Raji (cell line): ENCODE measurements at regions not wholly inside any gene's neighbourhood (a gene's known extent, or its start where the extent isn't known, plus 50 kb on each side); places are given as distances from the start of the nearest gene placed in this dataset.

Experiments used
- POLR2A ChIP-seq: IDR thresholded peaks from 2 replicates; pipeline ENCODE4 v1.6.1; 2011; ENCODE audit warnings: low read depth, low read length, control low read depth; ENCODE audit not compliant: insufficient read depth

- no peak for TF ChIP-seq POLR2A
These were observed 1089.3 kb downstream of the EFNB2 start for GRCh38 chr13:105446197-105446596.

- TF ChIP-seq POLR2A, result no peak
These were observed 1089.7 kb downstream of the EFNB2 start for GRCh38 chr13:105445796-105446195.

DNA sequence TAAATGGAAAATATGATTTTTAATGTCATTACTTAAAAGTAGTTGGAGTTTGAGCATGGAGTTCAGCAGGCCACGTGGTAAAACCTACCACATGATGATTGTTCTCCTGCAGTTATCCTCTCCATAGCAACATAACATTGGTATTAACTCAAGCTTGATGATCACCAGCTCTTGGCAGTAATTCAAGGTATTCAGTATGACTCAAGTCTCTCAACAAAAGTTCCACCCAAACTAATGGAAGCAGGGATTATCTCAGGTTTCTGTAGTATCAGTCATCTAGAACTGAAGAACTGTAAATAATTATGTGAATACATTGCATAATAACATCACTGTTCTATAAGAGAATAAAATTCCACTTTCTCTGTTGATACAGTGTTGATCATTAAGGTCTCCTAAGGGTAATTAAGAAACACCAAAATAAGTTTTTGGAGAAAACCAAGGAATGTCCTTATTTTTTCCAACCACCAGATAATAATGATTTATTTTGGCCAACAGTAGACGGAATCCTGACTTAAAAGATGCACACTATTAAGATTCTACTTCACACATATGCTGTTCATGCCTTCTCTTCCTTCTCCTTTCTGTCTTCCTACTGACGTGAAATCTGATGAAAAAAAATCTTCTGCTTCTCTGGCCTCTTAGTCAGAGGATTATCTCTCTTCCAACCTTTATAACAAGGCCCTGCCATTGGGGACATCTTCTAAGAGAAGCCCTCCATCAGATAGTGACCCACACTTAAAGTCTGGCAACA is 1092.3 kb downstream of the EFNB2 start:
- TF ChIP-seq POLR2A, result no peak

DNA sequence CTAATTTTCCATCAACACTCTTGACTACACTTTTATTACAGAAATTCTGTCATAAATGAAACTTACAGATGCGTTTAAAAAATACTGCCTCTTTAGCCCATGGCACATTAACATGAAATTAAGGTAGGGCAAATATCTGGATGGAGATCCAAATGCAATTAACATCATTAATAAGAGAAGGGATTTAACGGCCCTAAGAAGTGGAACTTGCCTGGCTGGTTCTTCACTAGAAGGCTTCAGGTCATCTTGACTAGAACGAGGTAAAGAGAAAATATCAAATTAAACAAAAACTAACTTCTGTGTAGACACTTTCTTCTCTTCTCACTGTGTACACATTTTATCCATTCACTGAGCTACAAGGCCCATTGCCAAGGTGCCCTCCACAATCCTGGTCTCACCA is 1093.4 kb downstream of the EFNB2 start:
- no peak for TF ChIP-seq POLR2A

- no peak for TF ChIP-seq POLR2A
These were observed 1094.3 kb downstream of the EFNB2 start for GRCh38 chr13:105441051-105441750.

DNA sequence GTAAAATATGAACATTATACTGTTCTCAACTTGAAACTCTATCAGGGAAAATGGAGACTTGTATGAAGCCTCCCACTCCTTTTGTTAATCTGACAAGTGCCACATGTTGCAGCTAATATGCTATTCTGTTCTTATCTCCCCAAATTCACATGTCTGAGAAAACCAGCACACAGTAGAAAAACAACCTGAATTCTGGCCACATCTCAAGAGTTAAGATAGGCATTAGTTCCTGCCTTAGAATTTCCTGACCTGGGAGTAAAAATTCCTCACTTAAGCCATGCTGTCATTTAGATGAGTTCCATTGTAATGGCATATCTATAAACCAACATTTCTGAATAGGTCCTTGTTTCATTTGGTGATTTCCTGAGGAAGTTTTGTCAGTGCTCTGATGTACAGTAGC is 1098.5 kb downstream of the EFNB2 start:
- TF ChIP-seq POLR2A, result no peak

DNA sequence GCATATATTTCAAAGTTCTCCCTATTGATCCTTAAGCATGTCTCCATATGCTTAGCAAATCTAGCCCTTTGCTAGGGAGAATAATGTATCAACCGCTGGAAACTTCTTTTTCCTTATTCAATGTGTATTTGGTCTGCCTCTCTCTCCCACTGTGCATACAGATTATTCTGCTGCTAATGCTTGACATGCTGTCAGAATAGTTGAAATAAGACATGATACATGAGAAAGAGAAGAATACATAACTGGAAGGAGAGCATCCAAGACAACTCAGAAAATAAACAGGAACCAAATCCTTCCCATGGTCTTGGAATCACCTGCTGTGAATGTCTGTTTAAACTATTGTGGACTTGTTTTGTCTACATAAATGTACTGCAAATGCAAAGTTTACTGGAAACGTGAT is 1103.0 kb downstream of the EFNB2 start:
- TF ChIP-seq POLR2A, result no peak

GRCh38 chr13:105428811-105429210 is 1106.7 kb downstream of the EFNB2 start:
- TF ChIP-seq POLR2A, result no peak

- TF ChIP-seq POLR2A, result no peak
These were observed 1109.0 kb downstream of the EFNB2 start for GRCh38 chr13:105426441-105426840.

GRCh38 chr13:105414639-105415038 is 1120.8 kb downstream of the EFNB2 start:
- TF ChIP-seq POLR2A, result no peak

GRCh38 chr13:105412171-105412570 is 1123.3 kb downstream of the EFNB2 start:
- no peak for TF ChIP-seq POLR2A

DNA sequence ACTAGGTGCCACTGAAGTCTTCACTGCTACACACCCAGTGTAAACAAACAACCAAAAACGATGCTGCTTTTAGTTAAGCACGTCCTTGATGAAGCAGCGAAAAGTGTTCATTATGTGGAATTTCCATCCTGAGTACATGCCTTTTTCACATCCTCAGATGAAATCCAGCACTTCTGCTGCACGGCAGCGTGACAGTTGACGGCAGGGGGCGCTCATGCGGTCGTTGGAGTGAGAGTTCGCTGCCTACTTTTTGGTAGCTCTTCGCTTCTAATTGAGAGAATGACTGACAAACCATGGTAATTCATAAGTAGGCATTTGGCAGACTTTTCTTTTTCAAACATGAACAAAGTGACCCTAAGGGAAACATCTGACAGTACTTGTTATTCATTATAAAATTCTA is 1124.9 kb downstream of the EFNB2 start:
- no peak for TF ChIP-seq POLR2A

DNA sequence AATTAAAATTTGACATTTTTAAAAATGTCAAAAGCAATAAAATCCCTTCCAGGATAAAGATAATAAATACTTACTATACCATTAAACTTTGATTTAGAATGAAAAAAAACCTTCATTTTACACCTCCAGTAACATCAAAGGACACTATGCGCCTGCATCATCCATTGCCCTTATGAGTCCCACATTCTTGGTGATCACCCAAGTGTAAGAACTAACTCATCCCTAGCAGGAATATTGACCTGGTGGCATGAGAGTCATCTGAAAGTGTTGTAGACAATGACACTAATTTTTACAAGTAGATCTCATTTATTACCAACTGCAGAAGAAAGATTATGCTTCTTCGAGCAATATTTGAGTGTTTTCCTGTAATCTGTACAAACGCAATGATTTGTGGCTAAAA is 1128.9 kb downstream of the EFNB2 start:
- TF ChIP-seq POLR2A, result no peak

DNA sequence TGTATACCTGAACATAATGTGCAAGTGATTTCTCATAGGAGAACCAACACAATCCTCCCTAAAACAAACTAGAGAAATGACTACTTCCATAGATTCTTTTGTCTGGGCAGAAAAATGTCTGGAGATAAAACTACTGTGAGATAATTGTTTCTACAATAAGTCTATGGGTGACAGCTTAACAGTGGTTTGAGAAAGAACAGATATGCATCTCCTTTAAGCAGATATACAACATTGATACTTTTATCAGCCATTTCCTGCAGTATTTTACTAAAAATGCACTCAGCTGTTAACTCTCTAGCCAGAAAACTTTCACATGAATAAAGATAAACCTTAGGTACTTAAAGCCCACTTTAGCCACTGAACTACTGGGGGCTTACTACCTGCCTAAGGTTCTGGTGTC is 1132.4 kb downstream of the EFNB2 start:
- TF ChIP-seq POLR2A, result no peak

GRCh38 chr13:105395041-105395440 is 1140.4 kb downstream of the EFNB2 start:
- no peak for TF ChIP-seq POLR2A

GRCh38 chr13:105389373-105389772 is 1146.1 kb downstream of the EFNB2 start:
- no peak for TF ChIP-seq POLR2A

DNA sequence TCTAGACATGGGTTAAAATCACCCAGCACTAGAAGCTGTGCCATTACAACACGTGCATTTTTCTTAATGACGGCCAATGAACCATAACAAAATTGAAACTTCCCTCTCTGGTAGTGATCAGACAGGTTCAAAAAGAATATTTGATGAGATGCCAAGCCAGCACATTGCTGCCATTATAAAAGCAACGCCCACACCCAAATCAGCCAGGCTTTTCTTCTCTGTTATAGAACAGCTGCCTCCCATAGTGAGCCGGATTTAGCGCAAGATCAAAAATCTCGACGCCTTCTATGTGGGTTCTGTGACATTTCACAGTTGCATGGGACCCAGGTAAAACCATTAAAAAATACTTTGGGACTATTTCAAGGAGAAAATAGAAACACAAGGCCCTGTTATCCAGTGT is 1158.0 kb downstream of the EFNB2 start:
- TF ChIP-seq POLR2A, result no peak

DNA sequence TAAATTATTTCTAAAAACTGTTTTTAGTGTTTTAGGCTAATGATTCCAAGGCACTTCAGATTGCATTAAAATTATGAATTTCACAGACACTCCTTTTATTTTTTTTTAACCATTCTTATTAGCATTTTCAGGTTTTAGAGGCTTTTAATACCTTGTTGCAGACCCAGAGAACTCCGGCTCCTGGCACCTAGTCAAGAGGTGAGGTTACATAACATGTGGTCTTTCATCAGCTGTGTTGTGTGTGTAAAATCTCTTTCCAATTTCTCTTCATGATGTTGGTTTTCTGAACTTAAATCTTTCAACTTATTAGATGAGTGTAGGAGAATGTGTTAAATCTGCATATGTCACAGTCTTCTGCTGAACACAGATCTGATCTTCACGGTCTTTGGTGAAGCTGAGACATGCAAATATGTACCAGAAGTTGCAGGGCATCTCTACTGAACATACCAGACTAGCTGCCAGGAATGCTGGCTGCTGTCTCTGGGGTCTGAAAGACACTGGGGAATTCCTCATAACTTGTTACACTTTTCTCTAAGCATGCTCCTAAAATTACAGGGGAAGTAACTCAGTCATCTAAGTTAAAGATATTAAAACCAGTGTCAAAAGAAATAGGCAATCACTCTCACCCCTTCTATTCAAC is 1165.3 kb downstream of the EFNB2 start:
- no peak for TF ChIP-seq POLR2A
